Activated CD4-positive, alpha-beta T cell treated with anti-CD3 and anti-CD28 coated beads for 36 hours (primary cell): ENCODE measurements at regions not wholly inside any gene's neighbourhood (a gene's known extent, or its start where the extent isn't known, plus 50 kb on each side); places are given as distances from the start of the nearest gene placed in this dataset.

ENCODE experiments used
- ATAC-seq: fragments of 200-7000 bp; cut with Tn5 transposase; one replicate; pipeline ENCODE4 v1.10.0; 2021; ENCODE audit warnings: mild to moderate bottlenecking, moderate library complexity
- CTCF ChIA-PET: fragments of 350-600 bp; sonication (Branson Sonifier 250); formaldehyde crosslinking; loops from one replicate; lab custom pipeline; 2021; ENCODE audit warnings: antibody characterized with exemption; lab: Charles Lee
- POLR2A ChIA-PET: fragments of 350-600 bp; sonication (Branson Sonifier 250); formaldehyde crosslinking; loops from one replicate; lab custom pipeline; 2021; ENCODE audit warnings: antibody characterized with exemption, inconsistent platforms; lab: Charles Lee
- DNase-seq: peaks from one replicate; pipeline ENCODE4 v3.0.0-alpha.2; 2020
- H3K27ac Mint-ChIP-seq: one replicate; pipeline ENCODE4 v1.8.0; 2021; ENCODE audit warnings: mixed read lengths
- H3K27me3 Mint-ChIP-seq: one replicate; pipeline ENCODE4 v1.8.0; 2021; ENCODE audit warnings: mixed read lengths
- H3K36me3 Mint-ChIP-seq: one replicate; pipeline ENCODE4 v1.8.0; 2021; ENCODE audit warnings: low read depth, mixed read lengths
- H3K4me1 Mint-ChIP-seq: one replicate; pipeline ENCODE4 v1.8.0; 2021; ENCODE audit warnings: mixed read lengths
- H3K4me3 Mint-ChIP-seq: one replicate; pipeline ENCODE4 v1.8.0; 2021; ENCODE audit warnings: mild to moderate bottlenecking, moderate library complexity, mixed read lengths
- H3K9me3 Mint-ChIP-seq: one replicate; pipeline ENCODE4 v1.8.0; 2021; ENCODE audit warnings: low read depth, mixed read lengths
- intact Hi-C, 2 experiments: fragments of 100-400 bp; cut with DNase I in 1 of 2; cut with micrococcal nuclease in 1 of 2; formaldehyde crosslinking; loops; one replicate each; pipeline versions ENCODE4 v1.14.2 to v1.15.1; 2022 to 2024; cut with DNase I, micrococcal nuclease

GRCh38 chr3:40843851-40844548, 319.2 kb downstream of the ZNF621 start:
- H3K4me1 Mint-ChIP-seq: no peaks in the 10 kb centered on the region

GRCh38 chr3:40844896-40845295, 320.1 kb downstream of the ZNF621 start:
- no peaks in the 10 kb centered on the region for H3K4me1 Mint-ChIP-seq
- H3K36me3 Mint-ChIP-seq: no peaks in the 10 kb centered on the region
- ATAC-seq (no peak), DNase-seq (no peak)
- no peak overlapping the region for H3K4me3 Mint-ChIP-seq
- POLR2A ChIA-PET: no interaction called here
- intact Hi-C loops: no loop called here
- H3K9me3 Mint-ChIP-seq: peaks cover 2% of the 10 kb centered on the region
- CTCF ChIA-PET: no interaction called here
- H3K27ac Mint-ChIP-seq: no peak overlapping the region
- H3K27me3 Mint-ChIP-seq: peaks cover 4% of the 10 kb centered on the region

More at GRCh38 chr3:40843851-40844548, 319.2 kb downstream of the ZNF621 start:
- CTCF ChIA-PET: interaction anchor here (0.7 kb wide), 1 partner anchor 1419 kb away, joined by 3 read pairs; no protein-coding TSS in a partner anchor
- POLR2A ChIA-PET: no interaction called here
- peaks cover 4% of the 10 kb centered on the region for H3K27me3 Mint-ChIP-seq
- intact Hi-C loops: no loop called here
- peaks cover 2% of the 10 kb centered on the region for H3K9me3 Mint-ChIP-seq
- no peak overlapping the region for H3K27ac Mint-ChIP-seq
- H3K4me3 Mint-ChIP-seq: no peak overlapping the region
- no peak for DNase-seq
- ATAC-seq: no peak
- H3K36me3 Mint-ChIP-seq: no peaks in the 10 kb centered on the region

GRCh38 chr3:40845447-40845846, 320.7 kb downstream of the ZNF621 start:
- H3K4me1 Mint-ChIP-seq: no peaks in the 10 kb centered on the region
- H3K27me3 Mint-ChIP-seq: peaks cover 4% of the 10 kb centered on the region
- ATAC-seq (no peak), DNase-seq (no peak)
- H3K27ac Mint-ChIP-seq: no peak overlapping the region
- ChIA-PET POLR2A (interaction anchor here (0.6 kb wide), 1 partner anchor 591 kb away, joined by 3 read pairs; no protein-coding TSS in a partner anchor), CTCF (no interaction called here)
- intact Hi-C loops: no loop called here
- no peak overlapping the region for H3K4me3 Mint-ChIP-seq
- H3K36me3 Mint-ChIP-seq: no peaks in the 10 kb centered on the region
- H3K9me3 Mint-ChIP-seq: peaks cover 2% of the 10 kb centered on the region

GRCh38 chr3:40845916-40846315, 321.2 kb downstream of the ZNF621 start:
- CTCF ChIA-PET: no interaction called here
- intact Hi-C loops: no loop called here

GRCh38 chr3:40846451-40846850, 321.7 kb downstream of the ZNF621 start:
- no peak for DNase-seq
- intact Hi-C loops: no loop called here
- ChIA-PET CTCF (no interaction called here), POLR2A (no interaction called here)
- no peak for ATAC-seq
- Mint-ChIP-seq H3K4me1 (no peaks in the 10 kb centered on the region), H3K9me3 (peaks cover 2% of the 10 kb centered on the region), H3K27ac (no peak overlapping the region), H3K36me3 (no peaks in the 10 kb centered on the region), H3K27me3 (peaks cover 4% of the 10 kb centered on the region), H3K4me3 (no peak overlapping the region)

More at GRCh38 chr3:40845916-40846315, 321.2 kb downstream of the ZNF621 start:
- ATAC-seq (no peak), DNase-seq (no peak)
- H3K4me3 Mint-ChIP-seq: no peak overlapping the region
- H3K9me3 Mint-ChIP-seq: peaks cover 2% of the 10 kb centered on the region
- H3K27ac Mint-ChIP-seq: no peak overlapping the region
- POLR2A ChIA-PET: interaction anchor here (0.6 kb wide), 1 partner anchor 591 kb away, joined by 3 read pairs; no protein-coding TSS in a partner anchor
- no peaks in the 10 kb centered on the region for H3K4me1 Mint-ChIP-seq
- H3K27me3 Mint-ChIP-seq: peaks cover 4% of the 10 kb centered on the region
- no peaks in the 10 kb centered on the region for H3K36me3 Mint-ChIP-seq

GRCh38 chr3:40847551-40847992, 322.8 kb downstream of the ZNF621 start:
- no peaks in the 10 kb centered on the region for H3K4me1 Mint-ChIP-seq
- peaks cover 2% of the 10 kb centered on the region for H3K9me3 Mint-ChIP-seq
- H3K27me3 Mint-ChIP-seq: peaks cover 4% of the 10 kb centered on the region
- ChIA-PET POLR2A (no interaction called here), CTCF (no interaction called here)
- no peaks in the 10 kb centered on the region for H3K36me3 Mint-ChIP-seq
- intact Hi-C loops: no loop called here
- DNase-seq: no peak
- ATAC-seq: no peak
- no peak overlapping the region for H3K27ac Mint-ChIP-seq
- no peak overlapping the region for H3K4me3 Mint-ChIP-seq

- DNase-seq (no peak), ATAC-seq (no peak)
- Mint-ChIP-seq H3K9me3 (peaks cover 2% of the 10 kb centered on the region), H3K27me3 (peaks cover 2% of the 10 kb centered on the region), H3K36me3 (no peaks in the 10 kb centered on the region), H3K4me1 (no peaks in the 10 kb centered on the region), H3K4me3 (no peak overlapping the region), H3K27ac (no peak overlapping the region)
- POLR2A ChIA-PET: interaction anchor here (0.6 kb wide), 1 partner anchor 25 kb away, joined by 3 read pairs; no protein-coding TSS in a partner anchor
- intact Hi-C loops: no loop called here
- CTCF ChIA-PET: no interaction called here
Observed at GRCh38 chr3:40848421-40848820, 323.7 kb downstream of the ZNF621 start.

GRCh38 chr3:40850861-40851260, 326.1 kb downstream of the ZNF621 start:
- intact Hi-C loops: no loop called here
- ChIA-PET POLR2A (no interaction called here), CTCF (no interaction called here)
- H3K4me3 Mint-ChIP-seq: no peak overlapping the region
- H3K9me3 Mint-ChIP-seq: peaks cover under 1% of the 10 kb centered on the region
- DNase-seq (no peak), ATAC-seq (no peak)
- no peak overlapping the region for H3K27ac Mint-ChIP-seq
- H3K27me3 Mint-ChIP-seq: peaks cover under 1% of the 10 kb centered on the region
- no peaks in the 10 kb centered on the region for H3K36me3 Mint-ChIP-seq
- H3K4me1 Mint-ChIP-seq: no peaks in the 10 kb centered on the region

GRCh38 chr3:40851836-40852235, 327.1 kb downstream of the ZNF621 start:
- Mint-ChIP-seq H3K36me3 (no peaks in the 10 kb centered on the region), H3K27me3 (no peaks in the 10 kb centered on the region), H3K4me1 (no peaks in the 10 kb centered on the region), H3K27ac (no peak overlapping the region), H3K4me3 (no peak overlapping the region), H3K9me3 (no peaks in the 10 kb centered on the region)
- ChIA-PET CTCF (no interaction called here), POLR2A (no interaction called here)
- DNase-seq (no peak), ATAC-seq (no peak)
- intact Hi-C loops: no loop called here

- no peaks in the 10 kb centered on the region for H3K27me3 Mint-ChIP-seq
- DNase-seq (no peak), ATAC-seq (no peak)
- intact Hi-C loops: no loop called here
- ChIA-PET CTCF (no interaction called here), POLR2A (no interaction called here)
- H3K4me3 Mint-ChIP-seq: no peak overlapping the region
- no peak overlapping the region for H3K27ac Mint-ChIP-seq
- no peaks in the 10 kb centered on the region for H3K9me3 Mint-ChIP-seq
- H3K4me1 Mint-ChIP-seq: no peaks in the 10 kb centered on the region
- H3K36me3 Mint-ChIP-seq: no peaks in the 10 kb centered on the region
Observed at GRCh38 chr3:40852712-40853111, 328.0 kb downstream of the ZNF621 start.

- intact Hi-C loops: no loop called here
- ChIA-PET CTCF (no interaction called here), POLR2A (no interaction called here)
- Mint-ChIP-seq H3K27me3 (no peaks in the 10 kb centered on the region), H3K4me1 (no peaks in the 10 kb centered on the region), H3K27ac (no peak overlapping the region), H3K36me3 (no peaks in the 10 kb centered on the region), H3K4me3 (no peak overlapping the region), H3K9me3 (no peaks in the 10 kb centered on the region)
- ATAC-seq (no peak), DNase-seq (no peak)
Observed at GRCh38 chr3:40853474-40853873, 328.7 kb downstream of the ZNF621 start.

GRCh38 chr3:40855871-40856270, 331.1 kb downstream of the ZNF621 start:
- Mint-ChIP-seq H3K4me3 (no peak overlapping the region), H3K27me3 (no peaks in the 10 kb centered on the region), H3K4me1 (no peaks in the 10 kb centered on the region), H3K27ac (no peak overlapping the region), H3K36me3 (no peaks in the 10 kb centered on the region), H3K9me3 (no peaks in the 10 kb centered on the region)
- ATAC-seq (no peak), DNase-seq (no peak)
- CTCF ChIA-PET: no interaction called here
- POLR2A ChIA-PET: no interaction called here
- intact Hi-C loops: no loop called here
